ENCODE measurements at regions not wholly inside any gene's neighbourhood (a gene's known extent, or its start where the extent isn't known, plus 50 kb on each side); places are given as distances from the start of the nearest gene placed in this dataset.

DNA sequence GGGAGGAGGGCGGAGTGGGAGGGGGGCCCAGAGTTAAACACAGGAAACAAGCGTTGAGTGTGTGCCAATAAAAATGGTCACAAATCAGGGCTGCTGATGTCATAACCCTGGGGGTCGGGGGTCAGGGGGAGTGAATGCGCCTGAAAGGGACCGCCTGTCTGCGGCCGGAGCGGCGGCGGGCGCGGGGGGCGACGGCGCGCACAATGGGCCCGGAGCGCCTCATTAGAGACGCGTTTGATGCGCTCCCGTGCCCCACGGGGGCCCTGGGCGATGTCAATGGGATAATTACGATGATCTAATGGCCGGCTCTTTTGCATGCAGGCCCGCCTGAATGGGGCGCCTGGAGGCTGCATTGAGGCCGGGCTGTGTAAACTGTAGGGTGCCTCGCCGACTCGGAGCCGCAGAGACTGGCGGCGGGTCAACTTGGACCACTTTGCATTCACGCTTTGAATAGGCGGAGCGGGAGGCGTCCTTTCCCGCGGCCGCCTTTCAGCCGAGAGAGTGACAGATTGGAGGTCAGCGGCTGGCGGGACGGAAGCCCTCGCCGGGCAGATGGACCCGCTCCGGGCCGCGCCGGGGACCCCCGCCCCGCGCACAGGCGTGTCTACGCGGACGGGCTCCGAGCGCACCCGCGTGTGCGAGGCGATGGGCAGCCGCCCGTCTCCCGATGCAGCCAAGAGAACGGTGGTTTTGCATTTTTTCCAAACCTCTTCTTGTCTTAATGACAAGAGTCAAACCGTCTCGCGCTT lies 296.1 kb downstream of the TFAP2C start:
- DNase-seq (ENCODE audit: low read depth) = no peak

GRCh38 chr20:56925831-56926170 lies 296.7 kb downstream of the TFAP2C start:
- DNase-seq (ENCODE audit: low read depth) = no peak

- no peak for DNase-seq (ENCODE audit: low read depth)
Observed at GRCh38 chr20:56926501-56926900, 297.4 kb downstream of the TFAP2C start.

DNA sequence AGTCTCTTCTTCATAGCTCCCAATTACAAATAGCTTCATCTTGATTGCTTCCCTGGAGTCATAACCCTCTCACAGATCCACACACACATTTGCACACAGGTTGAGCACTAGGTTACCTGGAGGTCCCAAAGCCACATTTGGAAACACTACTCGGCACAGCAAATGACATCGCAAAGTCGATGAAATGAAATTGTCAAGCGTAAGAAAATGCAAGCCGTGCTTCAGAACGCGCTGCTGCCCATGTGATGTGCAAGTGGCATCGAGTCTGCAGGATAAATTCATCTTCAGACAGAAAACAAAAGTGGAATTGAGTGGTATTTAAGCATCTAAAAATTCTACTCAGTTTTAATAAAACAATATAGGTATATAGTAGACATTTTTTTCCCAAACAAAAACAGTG lies 298.0 kb downstream of the TFAP2C start:
- no peak for DNase-seq (ENCODE audit: low read depth)

DNA sequence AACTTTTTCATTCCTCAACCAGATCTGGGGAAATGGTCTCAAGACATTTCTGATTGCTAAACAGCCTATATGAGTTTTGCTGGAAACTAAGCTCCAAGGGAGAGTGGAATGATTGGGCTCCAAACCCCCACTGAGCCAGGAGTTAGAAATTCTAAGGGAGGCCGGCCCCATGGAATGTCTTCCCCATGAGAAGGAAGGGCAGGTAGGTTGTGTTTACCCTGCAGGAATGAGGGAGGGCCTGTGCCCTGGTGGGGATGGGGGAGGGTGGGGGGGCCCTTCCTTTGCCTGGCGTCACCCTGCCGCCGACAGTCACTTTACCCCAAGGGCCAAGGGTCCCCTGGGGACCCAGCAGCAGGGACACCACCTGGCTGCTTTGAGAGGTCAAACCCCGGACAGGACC lies 298.9 kb downstream of the TFAP2C start:
- DNase-seq (ENCODE audit: low read depth) = no peak

- no peak for DNase-seq (ENCODE audit: low read depth)
Observed at GRCh38 chr20:56929606-56930005, 300.5 kb downstream of the TFAP2C start.

DNA sequence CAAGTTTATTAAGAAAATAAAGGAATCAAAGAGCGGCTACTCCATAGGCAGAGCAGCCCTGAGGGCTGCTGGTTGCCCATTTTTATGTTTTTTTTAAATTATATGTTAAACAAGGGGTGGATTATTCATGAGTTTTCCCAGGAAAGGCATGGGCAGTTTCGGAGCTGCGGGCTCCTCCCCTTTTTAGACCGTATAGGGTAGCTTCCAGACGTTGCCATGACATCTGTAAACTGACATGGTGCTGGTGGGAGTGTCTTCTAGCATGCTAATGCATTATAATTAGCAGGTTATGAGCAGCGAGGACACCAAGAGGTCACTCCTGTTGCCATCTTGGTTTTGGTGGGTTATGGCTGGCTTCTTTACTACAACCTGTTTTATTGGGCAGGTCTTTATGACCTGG lies 301.8 kb downstream of the TFAP2C start:
- no peak for DNase-seq (ENCODE audit: low read depth)

DNA sequence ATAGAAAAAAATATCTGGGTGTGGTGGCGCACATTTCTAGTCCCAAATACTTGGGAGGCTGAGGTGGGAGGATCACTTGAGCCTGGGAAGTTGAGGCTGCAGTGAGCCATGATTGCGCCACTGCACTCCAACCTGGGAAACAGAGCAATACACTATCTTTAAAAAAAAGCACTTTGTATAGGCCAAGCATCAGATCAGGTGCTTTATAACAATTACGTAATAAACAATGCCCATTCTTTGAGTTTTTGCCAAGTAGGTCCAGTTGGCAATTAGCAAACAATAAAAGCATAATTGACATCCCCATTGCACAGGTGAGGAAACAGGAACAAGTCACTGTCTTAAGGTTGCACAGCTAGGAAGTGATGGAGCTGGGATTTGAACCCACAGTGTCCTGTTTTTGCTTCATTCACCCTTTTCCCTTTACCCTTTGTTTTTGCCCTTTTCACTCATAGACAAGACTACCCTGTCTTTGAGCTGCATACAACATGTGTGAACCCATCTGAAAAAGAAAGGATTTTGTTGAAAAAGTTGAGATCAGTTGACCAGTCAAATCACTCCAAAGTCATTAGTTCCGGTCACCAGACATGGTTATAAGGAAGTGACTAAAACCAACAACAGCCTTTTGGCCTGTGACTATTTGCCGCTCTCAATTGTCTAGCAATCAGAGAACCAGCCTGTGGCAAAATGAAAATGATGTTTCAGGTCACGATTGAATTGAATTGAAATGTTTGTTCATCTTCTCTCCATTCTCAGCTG lies 303.6 kb downstream of the TFAP2C start:
- no peak for DNase-seq (ENCODE audit: low read depth)

DNA sequence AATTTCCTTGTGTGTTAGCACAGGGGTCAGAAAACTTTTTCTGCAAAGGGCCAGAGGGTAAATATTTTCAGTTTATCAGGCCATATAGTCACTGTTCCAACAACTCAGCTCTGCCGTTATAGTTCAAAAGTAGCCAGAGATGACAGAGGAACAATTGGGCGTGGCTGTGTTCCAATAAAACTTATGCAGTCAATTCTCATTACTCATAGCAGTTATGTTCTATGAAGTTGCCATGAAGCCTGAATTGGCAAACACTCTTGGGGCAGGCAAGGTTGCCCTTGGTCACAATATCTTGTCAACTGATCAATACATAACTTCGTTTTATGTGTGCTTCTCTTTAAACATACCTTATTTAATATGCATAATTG lies 304.2 kb downstream of the TFAP2C start:
- no peak for DNase-seq (ENCODE audit: low read depth)

DNA sequence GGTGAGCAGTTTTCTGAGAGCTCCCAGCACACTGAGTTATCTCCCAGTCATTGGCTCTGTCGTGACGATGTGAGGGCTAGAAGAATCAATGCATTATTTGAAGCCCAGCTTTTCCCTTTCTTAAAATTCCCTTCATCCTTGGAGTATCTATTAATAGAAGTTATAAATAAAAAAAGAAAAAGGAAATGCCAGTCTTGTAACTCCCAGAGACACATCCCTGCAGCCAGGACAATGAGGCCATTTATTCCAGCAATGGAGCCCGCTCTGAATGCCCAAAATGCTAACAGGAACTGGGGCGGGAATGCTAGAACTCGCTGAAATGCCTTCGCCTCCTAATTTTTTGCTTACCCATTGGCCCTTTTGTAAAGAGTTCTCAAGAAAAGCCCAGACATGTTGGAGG lies 305.8 kb downstream of the TFAP2C start:
- DNase-seq (ENCODE audit: low read depth) = no peak

DNA sequence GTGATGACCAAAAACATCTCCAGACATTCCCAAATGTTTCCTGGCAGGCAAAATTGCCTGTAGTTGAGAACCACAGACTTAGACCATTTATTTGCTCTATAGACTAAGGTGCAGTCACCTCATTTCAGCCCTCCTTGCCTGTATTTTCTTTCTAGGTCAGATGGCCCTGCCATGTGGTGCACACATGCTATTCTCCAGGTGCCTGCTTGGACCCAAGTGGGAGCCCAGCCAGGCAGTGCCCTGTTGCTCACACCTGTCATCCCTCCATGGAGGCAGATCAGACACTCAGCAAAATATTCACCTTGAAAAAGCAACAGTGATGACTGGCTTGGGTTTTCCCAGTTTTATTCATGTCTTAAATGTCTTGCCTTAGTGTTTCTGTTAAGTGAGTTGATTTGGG lies 311.4 kb downstream of the TFAP2C start:
- DNase-seq (ENCODE audit: low read depth) = no peak

DNA sequence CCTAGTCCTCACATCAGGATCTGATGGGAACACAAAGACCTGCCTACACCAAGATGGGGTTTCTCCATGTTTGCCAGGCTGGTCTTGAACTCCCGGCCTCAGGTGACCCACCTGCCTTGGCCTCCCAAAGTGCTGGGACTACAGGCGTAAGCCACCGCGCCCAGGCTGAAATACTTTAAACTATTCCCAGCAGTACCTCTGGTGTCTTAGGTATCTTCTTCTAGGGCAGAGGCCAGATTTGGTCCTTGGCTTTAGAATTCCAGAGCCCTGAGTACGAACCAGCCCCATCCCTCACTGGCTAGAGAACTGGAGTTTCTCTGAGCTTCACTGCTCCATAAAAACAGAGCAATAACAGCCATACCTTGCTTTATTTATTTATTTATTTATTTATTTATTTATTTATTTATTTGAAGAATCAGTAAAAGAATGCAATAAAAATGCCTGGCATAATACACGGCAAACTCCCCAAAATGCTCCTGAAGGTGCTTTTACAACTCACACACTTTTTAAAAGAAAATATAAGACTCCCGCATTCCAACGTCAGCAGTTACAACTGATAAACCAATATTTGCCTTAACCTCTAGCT lies 312.1 kb downstream of the TFAP2C start:
- no peak for DNase-seq (ENCODE audit: low read depth)

- DNase-seq (ENCODE audit: low read depth) = no peak
Observed at GRCh38 chr20:56943946-56944945, 315.1 kb downstream of the TFAP2C start.

DNA sequence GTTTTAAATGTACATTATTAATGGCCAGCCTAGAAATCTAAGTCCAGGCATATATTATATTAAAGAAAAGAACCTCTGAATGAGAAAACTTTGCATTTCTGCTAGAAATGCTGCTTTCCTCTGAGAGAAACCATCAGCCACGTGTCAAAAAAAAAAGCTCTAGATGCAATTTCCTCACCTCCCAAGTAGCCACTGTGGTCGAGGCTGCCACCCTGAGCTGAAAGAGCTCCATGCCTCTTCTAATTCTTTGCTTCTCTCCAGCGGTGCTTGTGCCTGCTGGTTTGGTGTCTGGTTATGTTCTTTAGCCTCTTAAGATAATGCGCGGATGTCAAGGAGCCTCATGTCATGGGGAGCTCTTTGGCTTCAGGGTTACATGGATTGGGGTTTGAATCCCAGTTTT lies 316.0 kb downstream of the TFAP2C start:
- no peak for DNase-seq (ENCODE audit: low read depth)

DNA sequence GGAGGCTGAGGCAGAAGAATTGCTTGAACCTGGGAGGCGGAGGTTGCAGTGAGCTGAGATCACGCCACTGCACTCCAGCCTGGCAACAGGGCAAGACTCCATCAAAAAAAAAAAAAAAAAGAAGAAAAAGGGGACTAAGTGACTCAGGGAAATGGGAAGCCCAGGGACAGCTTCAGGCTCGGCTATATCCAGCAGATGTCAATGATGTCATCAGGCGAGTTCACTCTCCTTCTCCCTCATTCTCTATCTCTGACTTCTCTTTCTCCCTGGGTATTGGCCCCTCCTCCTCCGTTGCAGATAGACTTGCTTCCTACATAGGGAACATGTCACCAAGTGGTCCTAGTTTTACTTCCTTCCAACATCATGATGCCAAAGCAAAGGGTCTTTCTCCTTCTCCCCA lies 316.8 kb downstream of the TFAP2C start:
- DNase-seq (ENCODE audit: low read depth) = no peak

DNA sequence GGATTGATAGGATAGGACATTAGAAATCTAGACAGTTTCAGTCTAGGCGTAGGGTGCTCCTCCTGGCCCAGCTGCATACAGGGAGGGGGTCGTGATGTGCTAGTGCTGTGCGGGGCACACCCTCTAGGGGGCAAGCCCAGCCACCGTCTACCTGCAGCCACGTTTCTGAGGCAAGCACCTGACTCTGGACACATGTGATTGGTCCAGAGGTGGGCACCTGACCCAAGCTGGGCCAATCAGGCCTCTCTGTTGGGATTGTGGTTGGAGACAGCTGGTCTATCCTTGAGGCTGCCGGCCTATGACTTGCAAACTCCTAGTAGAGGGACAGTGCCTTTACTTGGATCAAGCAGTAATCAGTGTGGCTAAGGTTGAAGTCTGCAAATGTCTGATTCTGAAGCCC lies 317.1 kb downstream of the BMP7 start:
- no peak for DNase-seq (ENCODE audit: low read depth)

- no peak for DNase-seq (ENCODE audit: low read depth)
Observed at GRCh38 chr20:56952258-56953047, 314.0 kb downstream of the BMP7 start.

DNA sequence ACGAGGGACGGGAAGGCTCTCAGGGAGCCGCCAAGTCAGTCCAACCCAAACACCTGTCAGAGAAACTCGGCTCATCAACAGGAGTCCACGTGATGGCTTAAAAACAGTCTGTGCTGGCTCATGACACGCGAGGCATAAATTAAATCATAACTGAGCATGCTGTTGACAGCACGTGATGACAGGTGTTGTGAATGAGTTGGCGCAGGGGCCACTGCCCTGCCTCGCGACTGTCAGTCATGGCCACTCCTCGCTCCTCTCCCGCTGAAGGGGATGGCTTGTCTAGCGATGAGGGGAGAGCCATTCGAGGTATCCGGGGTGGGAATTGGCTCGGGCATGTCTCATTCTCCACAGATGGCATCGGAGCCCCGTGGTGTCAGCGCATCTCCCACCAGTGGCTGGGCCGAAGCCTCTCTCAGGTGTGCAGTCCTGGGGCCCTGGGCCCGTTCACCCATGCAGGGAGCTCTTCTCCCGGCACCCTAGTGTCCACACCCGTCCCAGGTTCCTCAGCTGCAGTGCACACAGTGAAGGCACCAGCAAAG lies 313.3 kb downstream of the BMP7 start:
- DNase-seq (ENCODE audit: low read depth) = no peak

DNA sequence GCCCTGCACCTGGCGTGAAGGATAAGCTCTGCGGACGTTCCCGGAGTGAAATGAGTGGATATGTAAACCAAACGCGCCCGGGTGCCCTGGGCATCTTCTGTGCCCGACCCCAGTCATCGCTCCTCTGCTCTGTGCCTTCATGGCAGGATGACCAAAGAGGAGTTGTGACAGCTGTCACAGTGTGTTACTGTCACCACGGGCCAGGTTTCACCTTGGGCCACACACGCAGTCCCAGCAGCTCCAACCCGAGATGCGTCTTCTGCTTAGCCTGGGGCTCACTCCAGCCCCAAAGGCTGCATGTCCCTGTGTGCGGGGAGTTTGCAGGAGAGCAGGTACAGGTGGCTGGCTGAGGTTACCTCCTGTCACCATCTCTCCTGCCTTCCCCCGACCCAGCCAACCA lies 311.6 kb downstream of the BMP7 start:
- DNase-seq (ENCODE audit: low read depth) = no peak

GRCh38 chr20:56955680-56956079 lies 310.8 kb downstream of the BMP7 start:
- DNase-seq (ENCODE audit: low read depth) = no peak

DNA sequence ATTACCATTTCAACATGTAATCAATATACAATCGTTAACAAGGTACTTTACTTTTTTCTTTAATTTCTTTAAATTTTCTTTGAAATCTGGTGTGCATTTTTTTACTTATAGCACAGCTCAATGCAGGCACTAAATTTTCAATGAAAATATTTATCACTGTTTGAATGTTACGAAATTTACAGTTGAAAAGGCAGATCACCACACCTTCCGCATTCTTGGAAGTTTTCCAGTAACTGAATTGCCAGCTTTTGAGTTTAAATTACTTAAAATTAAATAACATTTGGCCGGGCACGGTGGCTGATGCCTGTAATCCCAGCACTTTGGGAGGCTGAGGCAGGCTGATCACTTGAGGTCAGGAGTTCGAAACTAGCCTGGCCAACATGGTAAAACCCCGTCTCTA lies 309.9 kb downstream of the BMP7 start:
- no peak for DNase-seq (ENCODE audit: low read depth)
